ENCODE measurements at regions not wholly inside any gene's neighbourhood (a gene's known extent, or its start where the extent isn't known, plus 50 kb on each side); places are given as distances from the start of the nearest gene placed in this dataset.

- no peak for TF ChIP-seq EZH2 (IDR thresholded peaks at IDR 0.05; ENCODE audit: borderline replicate concordance, low read length)
- TF ChIP-seq CTCF (IDR thresholded peaks at IDR 0.05; ENCODE audit: low read length), result no peak
Measured at GRCh38 chr15:94925680-94926079, 694.3 kb downstream of the MCTP2 start.
